Ascending aorta (tissue), 2 donors: ENCODE measurements at regions not wholly inside any gene's neighbourhood (a gene's known extent, or its start where the extent isn't known, plus 50 kb on each side); places are given as distances from the start of the nearest gene placed in this dataset.

ENCODE experiments used
- DNase-seq, 2 donors: peaks; one replicate each; pipeline ENCODE4 v3.0.0-alpha.2; 2019; ENCODE audit warnings: low spot score in 2 of 2
- H3K27ac ChIP-seq, 2 donors: fragments of 200-600 bp; sonication (generic); one replicate each; pipeline ENCODE4 v1.5.1; 2016 to 2017; ENCODE audit warnings: mild to moderate bottlenecking in 1 of 2
- H3K27me3 ChIP-seq: fragments of 200-600 bp; sonication (generic); one replicate; pipeline ENCODE4 v1.5.1; 2017
- H3K36me3 ChIP-seq, 2 donors: fragments of 200-600 bp; sonication (generic); one replicate each; pipeline ENCODE4 v1.5.1; 2016
- H3K4me1 ChIP-seq, 2 donors: fragments of 200-600 bp; sonication (generic); one replicate each; pipeline ENCODE4 v1.5.1; 2016 to 2017; ENCODE audit warnings: mild to moderate bottlenecking in 1 of 2
- H3K4me3 ChIP-seq, 2 donors: fragments of 200-600 bp; sonication (generic); one replicate each; pipeline ENCODE4 v1.5.1; 2016 to 2017; ENCODE audit warnings: mild to moderate bottlenecking in 1 of 2
- H3K9me3 ChIP-seq, 2 donors: fragments of 200-600 bp; sonication (generic); one replicate each; pipeline ENCODE4 v1.5.1; 2016
- CTCF ChIP-seq, 3 experiments: fragments of 200-600 bp in 2 of 3; fragments of 450-650 bp in 1 of 3; sonication (generic) in 2 of 3; IDR thresholded peaks; one replicate each; pipeline ENCODE4 v1.5.1; 2016 to 2019; ENCODE audit warnings: antibody characterized with exemption in 3 of 3, mild to moderate bottlenecking in 1 of 3, moderate library complexity in 1 of 3
- intact Hi-C: fragments of 100-400 bp; cut with DNase I; formaldehyde crosslinking; loops from one replicate; pipeline ENCODE4 v1.15.1; 2023

- Histone ChIP-seq H3K36me3 (no peaks in the 10 kb centered on the region), H3K27me3 (no peaks in the 10 kb centered on the region), H3K27ac (peak overlapping the region; percentile 90 to 94), H3K4me3 (peak overlapping the region; percentile 64 to 96), H3K4me1 (peaks cover 5 to 12% of the 10 kb centered on the region in 2 donors), H3K9me3 (no peaks in the 10 kb centered on the region)
- DNase-seq: peak; percentile 24 to 76
- peak in 1 of 3 experiments; percentile 14 for TF ChIP-seq CTCF (IDR thresholded peaks at IDR 0.05)
- intact Hi-C loops: loop anchor here (1.0 kb wide), 1 partner anchor 26 kb away; no protein-coding TSS in a partner anchor
Observed at GRCh38 chr13:33349288-33349985, 63.9 kb upstream of the STARD13 start.

GRCh38 chr13:33349986-33350826, 64.7 kb upstream of the STARD13 start:
- Histone ChIP-seq H3K27ac (peak overlapping the region; percentile 90 to 94), H3K9me3 (no peaks in the 10 kb centered on the region), H3K4me1 (peaks cover 5 to 12% of the 10 kb centered on the region in 2 donors), H3K36me3 (no peaks in the 10 kb centered on the region), H3K27me3 (no peaks in the 10 kb centered on the region), H3K4me3 (peak overlapping the region; percentile 64 to 96)
- TF ChIP-seq CTCF (IDR thresholded peaks at IDR 0.05): no peak
- intact Hi-C loops: loop anchor here (1.0 to 5.0 kb wide), 5 partner anchors 27 to 193 kb away; no protein-coding TSS in a partner anchor
- peak in 1 of 2 donors; percentile 79 for DNase-seq

- no peaks in the 10 kb centered on the region for H3K36me3 ChIP-seq
- intact Hi-C loops: loop anchor here (2.0 to 5.0 kb wide), 4 partner anchors 65 to 191 kb away; no protein-coding TSS in a partner anchor
- DNase-seq: no peak
- H3K4me3 ChIP-seq: no peak overlapping the region
- no peaks in the 10 kb centered on the region for H3K9me3 ChIP-seq
- H3K27ac ChIP-seq: peak overlapping the region in 1 of 2 donors; percentile 94
- no peak for TF ChIP-seq CTCF (IDR thresholded peaks at IDR 0.05)
- no peaks in the 10 kb centered on the region for H3K27me3 ChIP-seq
- peaks cover 5 to 12% of the 10 kb centered on the region in 2 donors for H3K4me1 ChIP-seq
Observed at GRCh38 chr13:33351319-33351718, 65.8 kb upstream of the STARD13 start.

- H3K4me1 ChIP-seq: peaks cover 5 to 12% of the 10 kb centered on the region in 2 donors
- no peaks in the 10 kb centered on the region for H3K36me3 ChIP-seq
- no peak for DNase-seq
- H3K27me3 ChIP-seq: no peaks in the 10 kb centered on the region
- intact Hi-C loops: loop anchor here (5.0 kb wide), 1 partner anchor 125 kb away; no protein-coding TSS in a partner anchor
- TF ChIP-seq CTCF (IDR thresholded peaks at IDR 0.05): no peak
- H3K4me3 ChIP-seq: no peak overlapping the region
- H3K27ac ChIP-seq: no peak overlapping the region
- H3K9me3 ChIP-seq: no peaks in the 10 kb centered on the region
Observed at GRCh38 chr13:33352041-33352440, 66.5 kb upstream of the STARD13 start.

GRCh38 chr13:33352526-33352925, 67.0 kb upstream of the STARD13 start:
- Histone ChIP-seq H3K27me3 (no peaks in the 10 kb centered on the region), H3K4me1 (peaks cover 5 to 12% of the 10 kb centered on the region in 2 donors), H3K27ac (peak overlapping the region; percentile 2 to 47), H3K36me3 (no peaks in the 10 kb centered on the region), H3K4me3 (no peak overlapping the region), H3K9me3 (no peaks in the 10 kb centered on the region)
- no peak for TF ChIP-seq CTCF (IDR thresholded peaks at IDR 0.05)
- no peak for DNase-seq
- intact Hi-C loops: loop anchor here (5.0 kb wide), 1 partner anchor 125 kb away; no protein-coding TSS in a partner anchor
